ENCODE measurements at regions not wholly inside any gene's neighbourhood (a gene's known extent, or its start where the extent isn't known, plus 50 kb on each side); places are given as distances from the start of the nearest gene placed in this dataset.

DNA sequence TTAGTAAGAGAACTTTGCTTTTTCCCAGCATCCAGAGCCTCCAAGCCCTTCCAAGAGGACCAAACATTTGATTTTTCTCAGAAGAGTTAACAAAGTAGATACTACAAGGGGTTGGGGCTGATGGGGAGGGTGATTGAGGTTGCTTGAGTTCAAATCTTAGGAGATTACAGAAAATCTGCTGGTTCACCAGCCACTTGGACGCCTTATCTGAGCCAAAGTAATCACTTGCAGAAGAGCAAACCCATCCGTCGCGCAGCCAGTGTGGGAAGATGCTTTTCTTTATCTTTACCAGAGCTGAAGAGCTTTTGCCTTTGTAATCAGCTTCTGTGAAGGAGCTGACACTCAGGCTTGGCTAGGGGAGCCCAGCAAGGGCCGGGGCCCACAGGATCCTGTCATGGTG is 91.9 kb upstream of the CTTNBP2NL start:
- TF ChIP-seq, protein P1, sequence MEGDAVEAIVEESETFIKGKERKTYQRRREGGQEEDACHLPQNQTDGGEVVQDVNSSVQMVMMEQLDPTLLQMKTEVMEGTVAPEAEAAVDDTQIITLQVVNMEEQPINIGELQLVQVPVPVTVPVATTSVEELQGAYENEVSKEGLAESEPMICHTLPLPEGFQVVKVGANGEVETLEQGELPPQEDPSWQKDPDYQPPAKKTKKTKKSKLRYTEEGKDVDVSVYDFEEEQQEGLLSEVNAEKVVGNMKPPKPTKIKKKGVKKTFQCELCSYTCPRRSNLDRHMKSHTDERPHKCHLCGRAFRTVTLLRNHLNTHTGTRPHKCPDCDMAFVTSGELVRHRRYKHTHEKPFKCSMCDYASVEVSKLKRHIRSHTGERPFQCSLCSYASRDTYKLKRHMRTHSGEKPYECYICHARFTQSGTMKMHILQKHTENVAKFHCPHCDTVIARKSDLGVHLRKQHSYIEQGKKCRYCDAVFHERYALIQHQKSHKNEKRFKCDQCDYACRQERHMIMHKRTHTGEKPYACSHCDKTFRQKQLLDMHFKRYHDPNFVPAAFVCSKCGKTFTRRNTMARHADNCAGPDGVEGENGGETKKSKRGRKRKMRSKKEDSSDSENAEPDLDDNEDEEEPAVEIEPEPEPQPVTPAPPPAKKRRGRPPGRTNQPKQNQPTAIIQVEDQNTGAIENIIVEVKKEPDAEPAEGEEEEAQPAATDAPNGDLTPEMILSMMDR (IDR thresholded peaks at IDR 0.05): no peak
- no peak for TF ChIP-seq EZH2phosphoT487 (IDR thresholded peaks at IDR 0.05)
- no peak for TF ChIP-seq EZH2 (IDR thresholded peaks at IDR 0.05)
